HepG2 (cell line): ENCODE measurements at regions not wholly inside any gene's neighbourhood (a gene's known extent, or its start where the extent isn't known, plus 50 kb on each side); places are given as distances from the start of the nearest gene placed in this dataset.

Source experiments
- ARID2 ChIP-seq: sonication (generic); formaldehyde crosslinking; IDR thresholded peaks from 2 replicates; pipeline ENCODE4 v1.8.1; 2022; ENCODE audit warnings: mild to moderate bottlenecking, missing genetic modification reagents, borderline replicate concordance
- CCDC6 ChIP-seq: sonication (generic); formaldehyde crosslinking; IDR thresholded peaks from 2 replicates; pipeline ENCODE4 v1.8.1; 2022; ENCODE audit warnings: mild to moderate bottlenecking, missing genetic modification reagents, moderate library complexity
- EED ChIP-seq: sonication (generic); formaldehyde crosslinking; IDR thresholded peaks from 2 replicates; pipeline ENCODE4 v1.5.0; 2020; ENCODE audit warnings: mild to moderate bottlenecking, missing genetic modification reagents
- ERF ChIP-seq: IDR thresholded peaks from 2 replicates; pipeline ENCODE4 v1.6.1; 2018; ENCODE audit warnings: missing biosample characterization, missing genetic modification reagents
- GABPB1 ChIP-seq: IDR thresholded peaks from 2 replicates; pipeline ENCODE4 v1.6.1; 2016; ENCODE audit warnings: mild to moderate bottlenecking, missing genetic modification reagents, moderate library complexity, missing compliant biosample characterization
- GTF2F1 ChIP-seq: fragments of 150-350 bp; IDR thresholded peaks from 2 replicates; pipeline ENCODE4 v1.6.1; 2014; ENCODE audit warnings: low read length
- HNRNPK ChIP-seq: fragments of 200-400 bp; formaldehyde crosslinking; IDR thresholded peaks from 2 replicates; pipeline ENCODE4 v1.6.1; 2018; ENCODE audit warnings: low read length, low read depth, moderate library complexity, mild to moderate bottlenecking; ENCODE audit not compliant: poor library complexity, severe bottlenecking
- JUNB ChIP-seq: sonication (generic); formaldehyde crosslinking; IDR thresholded peaks from 2 replicates; pipeline ENCODE4 v1.8.0; 2022; ENCODE audit warnings: missing genetic modification reagents, mild to moderate bottlenecking, borderline replicate concordance
- KAT7 ChIP-seq: IDR thresholded peaks from 2 replicates; pipeline ENCODE4 v1.6.1; 2018; ENCODE audit warnings: borderline replicate concordance, missing compliant biosample characterization
- MBNL3 ChIP-seq: fragments of 250-450 bp; sonication (Bioruptor Pico); conservative IDR thresholded peaks from 2 replicates; pipeline ENCODE4 v1.8.0; 2022; ENCODE audit warnings: mild to moderate bottlenecking, inconsistent platforms
- MTF2 ChIP-seq: sonication (generic); formaldehyde crosslinking; IDR thresholded peaks from 2 replicates; pipeline ENCODE4 v1.5.0; 2020; ENCODE audit warnings: missing genetic modification reagents, borderline replicate concordance
- MYC ChIP-seq: sonication (generic); formaldehyde crosslinking; IDR thresholded peaks from 2 replicates; pipeline ENCODE4 v1.9.0; 2021; ENCODE audit warnings: missing genetic modification reagents, borderline replicate concordance
- RBFOX2 ChIP-seq: fragments of 200-400 bp; formaldehyde crosslinking; IDR thresholded peaks from 2 replicates; pipeline ENCODE4 v1.6.1; 2017; ENCODE audit warnings: low read depth, mild to moderate bottlenecking, low read length
- RFXANK ChIP-seq: IDR thresholded peaks from 2 replicates; pipeline ENCODE4 v1.6.1; 2016
- SUZ12 ChIP-seq: fragments of 150-350 bp; IDR thresholded peaks from 2 replicates; pipeline ENCODE4 v1.6.1; 2014; ENCODE audit warnings: low read depth, low read length
- ZMAT3 ChIP-seq: sonication (generic); formaldehyde crosslinking; conservative IDR thresholded peaks from 2 replicates; pipeline ENCODE4 v1.7.0; 2021; ENCODE audit warnings: missing genetic modification reagents
- ZNF24 ChIP-seq: fragments of 450-650 bp; IDR thresholded peaks from 2 replicates; pipeline ENCODE4 v1.6.1; 2017; ENCODE audit warnings: antibody characterized with exemption, mild to moderate bottlenecking
- ZNF350 ChIP-seq: sonication (generic); formaldehyde crosslinking; IDR thresholded peaks from 2 replicates; pipeline ENCODE4 v1.4.0; 2020; ENCODE audit warnings: mild to moderate bottlenecking, low read depth, missing genetic modification reagents, borderline replicate concordance
- TF ChIP-seq, protein P1 (sequence below): sonication (generic); formaldehyde crosslinking; IDR thresholded peaks from 2 replicates; pipeline ENCODE4 v1.5.0; 2020; ENCODE audit warnings: missing genetic modification reagents
- TF ChIP-seq, protein P2 (sequence below), 2 experiments: IDR thresholded peaks; 2 replicates each; pipeline ENCODE4 v1.6.1; 2011 to 2012; ENCODE audit warnings: low read length in 2 of 2, borderline replicate concordance in 1 of 2, low read depth in 1 of 2, mild to moderate bottlenecking in 1 of 2, moderate library complexity in 1 of 2
- TF ChIP-seq, protein P3 (sequence below): IDR thresholded peaks from 2 replicates; pipeline ENCODE4 v1.6.1; 2016; ENCODE audit warnings: low read depth, missing genetic modification reagents, missing compliant biosample characterization

DNA sequence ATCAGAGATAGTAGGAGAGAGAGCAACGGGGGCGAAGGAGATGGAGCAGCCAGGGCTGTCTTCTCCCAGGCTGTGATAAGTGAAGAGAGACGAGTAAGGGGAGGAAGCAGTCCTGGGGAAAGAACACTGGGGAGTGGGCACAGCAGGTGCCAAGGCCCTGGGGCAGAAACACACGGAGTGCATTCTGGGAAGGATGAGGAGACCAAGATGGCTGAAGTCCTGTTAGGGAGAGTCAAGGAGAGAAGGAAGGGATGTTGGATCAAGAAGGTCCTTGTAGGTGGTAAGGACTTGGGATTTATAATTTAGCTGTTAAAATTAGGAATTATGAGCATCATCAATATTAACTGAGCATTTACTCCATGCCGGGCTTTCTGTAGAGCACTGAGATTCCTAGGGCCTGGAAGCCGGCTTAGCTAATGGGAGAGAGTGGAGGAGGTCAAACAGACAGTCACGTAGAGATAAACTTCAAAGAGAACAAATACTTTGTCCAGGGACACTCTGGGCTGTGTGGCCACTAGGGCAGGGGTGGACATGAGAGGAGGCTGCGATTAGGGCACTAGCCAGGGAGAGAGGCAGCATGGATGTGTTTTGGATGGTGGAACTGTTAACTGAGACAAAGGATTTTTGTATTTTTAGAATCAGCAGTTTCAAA, 134.2 kb upstream of the PEG3 start (continued):
- TF ChIP-seq ERF (CRISPR knock-in tag) = peak; percentile 55
- TF ChIP-seq MBNL3 (CRISPR knock-in tag) = 0 out of 2 replicates have a peak, but pooled peaks have one; percentile 23
- TF ChIP-seq, protein P1, sequence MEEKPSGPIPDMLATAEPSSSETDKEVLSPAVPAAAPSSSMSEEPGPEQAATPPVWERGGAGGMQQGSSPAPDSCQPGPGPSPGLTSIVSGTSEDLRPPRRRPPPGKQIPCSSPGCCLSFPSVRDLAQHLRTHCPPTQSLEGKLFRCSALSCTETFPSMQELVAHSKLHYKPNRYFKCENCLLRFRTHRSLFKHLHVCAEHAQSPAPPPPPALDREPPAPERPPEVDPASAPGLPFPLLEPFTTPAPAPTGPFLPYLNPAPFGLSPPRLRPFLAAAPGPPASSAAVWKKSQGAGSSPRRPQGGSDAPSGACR = no peak; the same call in 1 of the 2 replicates
- no peak; the same call in 1 of the 2 replicates for TF ChIP-seq KAT7 (CRISPR knock-in tag)
- peak; percentile 82 for TF ChIP-seq RBFOX2
- TF ChIP-seq CCDC6 = 0 out of 2 replicates have a peak, but pooled peaks have one; percentile 48
- TF ChIP-seq, protein P2, sequence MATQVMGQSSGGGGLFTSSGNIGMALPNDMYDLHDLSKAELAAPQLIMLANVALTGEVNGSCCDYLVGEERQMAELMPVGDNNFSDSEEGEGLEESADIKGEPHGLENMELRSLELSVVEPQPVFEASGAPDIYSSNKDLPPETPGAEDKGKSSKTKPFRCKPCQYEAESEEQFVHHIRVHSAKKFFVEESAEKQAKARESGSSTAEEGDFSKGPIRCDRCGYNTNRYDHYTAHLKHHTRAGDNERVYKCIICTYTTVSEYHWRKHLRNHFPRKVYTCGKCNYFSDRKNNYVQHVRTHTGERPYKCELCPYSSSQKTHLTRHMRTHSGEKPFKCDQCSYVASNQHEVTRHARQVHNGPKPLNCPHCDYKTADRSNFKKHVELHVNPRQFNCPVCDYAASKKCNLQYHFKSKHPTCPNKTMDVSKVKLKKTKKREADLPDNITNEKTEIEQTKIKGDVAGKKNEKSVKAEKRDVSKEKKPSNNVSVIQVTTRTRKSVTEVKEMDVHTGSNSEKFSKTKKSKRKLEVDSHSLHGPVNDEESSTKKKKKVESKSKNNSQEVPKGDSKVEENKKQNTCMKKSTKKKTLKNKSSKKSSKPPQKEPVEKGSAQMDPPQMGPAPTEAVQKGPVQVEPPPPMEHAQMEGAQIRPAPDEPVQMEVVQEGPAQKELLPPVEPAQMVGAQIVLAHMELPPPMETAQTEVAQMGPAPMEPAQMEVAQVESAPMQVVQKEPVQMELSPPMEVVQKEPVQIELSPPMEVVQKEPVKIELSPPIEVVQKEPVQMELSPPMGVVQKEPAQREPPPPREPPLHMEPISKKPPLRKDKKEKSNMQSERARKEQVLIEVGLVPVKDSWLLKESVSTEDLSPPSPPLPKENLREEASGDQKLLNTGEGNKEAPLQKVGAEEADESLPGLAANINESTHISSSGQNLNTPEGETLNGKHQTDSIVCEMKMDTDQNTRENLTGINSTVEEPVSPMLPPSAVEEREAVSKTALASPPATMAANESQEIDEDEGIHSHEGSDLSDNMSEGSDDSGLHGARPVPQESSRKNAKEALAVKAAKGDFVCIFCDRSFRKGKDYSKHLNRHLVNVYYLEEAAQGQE (IDR thresholded peaks at IDR 0.05; ENCODE audit: borderline replicate concordance in 1 of 2, low read depth in 1 of 2, low read length in 2 of 2) = peak in 1 of 2 experiments; percentile 60; a peak in 1 of 4 replicates
- TF ChIP-seq GABPB1 (CRISPR knock-in tag) = 0 out of 2 replicates have a peak, but pooled peaks have one; percentile 18
- 0 out of 2 replicates have a peak, but pooled peaks have one; percentile 27 for TF ChIP-seq ZNF350 (CRISPR knock-in tag)
- TF ChIP-seq ARID2 (CRISPR knock-in tag) = 0 out of 2 replicates have a peak, but pooled peaks have one; percentile 55
- no peak for TF ChIP-seq SUZ12
- TF ChIP-seq ZMAT3 (CRISPR knock-in tag) = no peak
- peak; percentile 49; the same call in 1 of the 2 replicates for TF ChIP-seq JUNB (CRISPR knock-in tag)
- 0 out of 2 replicates have a peak, but pooled peaks have one; percentile 54 for TF ChIP-seq EED (CRISPR knock-in tag)
- no peak for TF ChIP-seq MTF2 (CRISPR knock-in tag)
- TF ChIP-seq RFXANK = no peak
- 0 out of 2 replicates have a peak, but pooled peaks have one; percentile 11 for TF ChIP-seq ZNF24
- no peak for TF ChIP-seq GTF2F1
- peak; percentile 51; the same call in 1 of the 2 replicates for TF ChIP-seq MYC (CRISPR knock-in tag)
- no peak for TF ChIP-seq HNRNPK
- TF ChIP-seq, protein P3, sequence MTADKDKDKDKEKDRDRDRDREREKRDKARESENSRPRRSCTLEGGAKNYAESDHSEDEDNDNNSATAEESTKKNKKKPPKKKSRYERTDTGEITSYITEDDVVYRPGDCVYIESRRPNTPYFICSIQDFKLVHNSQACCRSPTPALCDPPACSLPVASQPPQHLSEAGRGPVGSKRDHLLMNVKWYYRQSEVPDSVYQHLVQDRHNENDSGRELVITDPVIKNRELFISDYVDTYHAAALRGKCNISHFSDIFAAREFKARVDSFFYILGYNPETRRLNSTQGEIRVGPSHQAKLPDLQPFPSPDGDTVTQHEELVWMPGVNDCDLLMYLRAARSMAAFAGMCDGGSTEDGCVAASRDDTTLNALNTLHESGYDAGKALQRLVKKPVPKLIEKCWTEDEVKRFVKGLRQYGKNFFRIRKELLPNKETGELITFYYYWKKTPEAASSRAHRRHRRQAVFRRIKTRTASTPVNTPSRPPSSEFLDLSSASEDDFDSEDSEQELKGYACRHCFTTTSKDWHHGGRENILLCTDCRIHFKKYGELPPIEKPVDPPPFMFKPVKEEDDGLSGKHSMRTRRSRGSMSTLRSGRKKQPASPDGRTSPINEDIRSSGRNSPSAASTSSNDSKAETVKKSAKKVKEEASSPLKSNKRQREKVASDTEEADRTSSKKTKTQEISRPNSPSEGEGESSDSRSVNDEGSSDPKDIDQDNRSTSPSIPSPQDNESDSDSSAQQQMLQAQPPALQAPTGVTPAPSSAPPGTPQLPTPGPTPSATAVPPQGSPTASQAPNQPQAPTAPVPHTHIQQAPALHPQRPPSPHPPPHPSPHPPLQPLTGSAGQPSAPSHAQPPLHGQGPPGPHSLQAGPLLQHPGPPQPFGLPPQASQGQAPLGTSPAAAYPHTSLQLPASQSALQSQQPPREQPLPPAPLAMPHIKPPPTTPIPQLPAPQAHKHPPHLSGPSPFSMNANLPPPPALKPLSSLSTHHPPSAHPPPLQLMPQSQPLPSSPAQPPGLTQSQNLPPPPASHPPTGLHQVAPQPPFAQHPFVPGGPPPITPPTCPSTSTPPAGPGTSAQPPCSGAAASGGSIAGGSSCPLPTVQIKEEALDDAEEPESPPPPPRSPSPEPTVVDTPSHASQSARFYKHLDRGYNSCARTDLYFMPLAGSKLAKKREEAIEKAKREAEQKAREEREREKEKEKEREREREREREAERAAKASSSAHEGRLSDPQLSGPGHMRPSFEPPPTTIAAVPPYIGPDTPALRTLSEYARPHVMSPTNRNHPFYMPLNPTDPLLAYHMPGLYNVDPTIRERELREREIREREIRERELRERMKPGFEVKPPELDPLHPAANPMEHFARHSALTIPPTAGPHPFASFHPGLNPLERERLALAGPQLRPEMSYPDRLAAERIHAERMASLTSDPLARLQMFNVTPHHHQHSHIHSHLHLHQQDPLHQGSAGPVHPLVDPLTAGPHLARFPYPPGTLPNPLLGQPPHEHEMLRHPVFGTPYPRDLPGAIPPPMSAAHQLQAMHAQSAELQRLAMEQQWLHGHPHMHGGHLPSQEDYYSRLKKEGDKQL (CRISPR knock-in tag) = peak; percentile 78
